HG02588 (cell line): ENCODE measurements at regions not wholly inside any gene's neighbourhood (a gene's known extent, or its start where the extent isn't known, plus 50 kb on each side); places are given as distances from the start of the nearest gene placed in this dataset.
"Not testable (repeated sequence)": the region's sequence is repeated elsewhere in the genome, so short reads cannot be mapped to it uniquely, and the experiment has no call there.

ENCODE experiments used
- ATAC-seq: cut with Tn5 transposase; IDR thresholded peaks from one replicate; pipeline ENCODE4 v1.9.1; 2021; ENCODE audit warnings: mild to moderate bottlenecking, moderate library complexity; ENCODE audit not compliant: unreplicated experiment

- no peak for ATAC-seq
These were observed 352.3 kb downstream of the PYDC2 start for GRCh38 chr3:191813245-191813644.

GRCh38 chr3:191848818-191849217, 387.9 kb downstream of the PYDC2 start:
- no peak for ATAC-seq

GRCh38 chr3:191859531-191859930, 398.6 kb downstream of the PYDC2 start:
- no peak for ATAC-seq

- no peak for ATAC-seq
These were observed 408.9 kb downstream of the PYDC2 start for GRCh38 chr3:191869738-191870415.

GRCh38 chr3:191873736-191874135, 412.8 kb downstream of the PYDC2 start:
- no peak for ATAC-seq

GRCh38 chr3:191882289-191882688, 421.3 kb downstream of the PYDC2 start:
- ATAC-seq = no peak

- ATAC-seq = no peak
These were observed 423.2 kb downstream of the PYDC2 start for GRCh38 chr3:191884132-191884531.

- no peak for ATAC-seq
These were observed 428.1 kb downstream of the PYDC2 start for GRCh38 chr3:191889106-191889505.

GRCh38 chr3:191889756-191890155, 428.8 kb downstream of the PYDC2 start:
- no peak for ATAC-seq

- ATAC-seq = no peak
These were observed 433.4 kb downstream of the PYDC2 start for GRCh38 chr3:191894406-191894805.

- ATAC-seq = no peak
These were observed 440.8 kb downstream of the PYDC2 start for GRCh38 chr3:191901741-191902140.

- no peak for ATAC-seq
These were observed 451.7 kb downstream of the PYDC2 start for GRCh38 chr3:191912616-191913204.

GRCh38 chr3:191915712-191916111, 454.7 kb downstream of the PYDC2 start:
- ATAC-seq = no peak

GRCh38 chr3:191919491-191920026, 458.6 kb downstream of the PYDC2 start:
- no peak for ATAC-seq

GRCh38 chr3:191922570-191922969, 461.6 kb downstream of the PYDC2 start:
- ATAC-seq = no peak

GRCh38 chr3:191927183-191927817, 466.3 kb downstream of the PYDC2 start:
- not testable (repeated sequence) for ATAC-seq

- ATAC-seq = not testable (repeated sequence)
These were observed 467.0 kb downstream of the PYDC2 start for GRCh38 chr3:191927998-191928397.

GRCh38 chr3:191944835-191945234, 483.9 kb downstream of the PYDC2 start:
- ATAC-seq = no peak

GRCh38 chr3:191952186-191952585, 491.2 kb downstream of the PYDC2 start:
- no peak for ATAC-seq

GRCh38 chr3:191952609-191953008, 491.6 kb downstream of the PYDC2 start:
- no peak for ATAC-seq

- ATAC-seq = peak; percentile 54
These were observed 498.2 kb downstream of the PYDC2 start for GRCh38 chr3:191958980-191959671.
